DMS 273 (cell line): ENCODE measurements at regions not wholly inside any gene's neighbourhood (a gene's known extent, or its start where the extent isn't known, plus 50 kb on each side); places are given as distances from the start of the nearest gene placed in this dataset.

ENCODE experiments used
- DNase-seq: peaks from one replicate; lab custom pipeline; 2025; ENCODE audit not compliant: unreplicated experiment; lab: John Stamatoyannopoulos, UW

- no peak for DNase-seq
Measured at GRCh38 chr2:236743921-236744280, 174.3 kb downstream of the ACKR3 start.

- DNase-seq, result no peak
Measured at GRCh38 chr2:236744281-236744705, 174.7 kb downstream of the ACKR3 start.

- no peak for DNase-seq
Measured at GRCh38 chr2:236744716-236745115, 175.1 kb downstream of the ACKR3 start.

- peak; percentile 21 for DNase-seq
Measured at GRCh38 chr2:236745420-236746210, 176.0 kb downstream of the ACKR3 start.

- no peak for DNase-seq
Measured at GRCh38 chr2:236746833-236747232, 177.2 kb downstream of the ACKR3 start.

GRCh38 chr2:236747426-236747825, 177.8 kb downstream of the ACKR3 start:
- DNase-seq, result no peak

GRCh38 chr2:236747925-236748324, 178.3 kb downstream of the ACKR3 start:
- DNase-seq, result no peak

GRCh38 chr2:236748385-236748784, 178.8 kb downstream of the ACKR3 start:
- no peak for DNase-seq

GRCh38 chr2:236748801-236749200, 179.2 kb downstream of the ACKR3 start:
- DNase-seq, result peak; percentile 51

- no peak for DNase-seq
Measured at GRCh38 chr2:236749346-236749745, 179.7 kb downstream of the ACKR3 start.

GRCh38 chr2:236752096-236752495, 182.5 kb downstream of the ACKR3 start:
- DNase-seq, result no peak

GRCh38 chr2:236753606-236754270, 184.1 kb downstream of the ACKR3 start:
- peak; percentile 70 for DNase-seq

- peak; percentile 56 for DNase-seq
Measured at GRCh38 chr2:236754271-236754944, 184.8 kb downstream of the ACKR3 start.

- no peak for DNase-seq
Measured at GRCh38 chr2:236755278-236755840, 185.7 kb downstream of the ACKR3 start.

- DNase-seq, result no peak
Measured at GRCh38 chr2:236758406-236758805, 188.8 kb downstream of the ACKR3 start.

- DNase-seq, result no peak
Measured at GRCh38 chr2:236760246-236760645, 190.6 kb downstream of the ACKR3 start.

GRCh38 chr2:236761358-236761757, 191.7 kb downstream of the ACKR3 start:
- no peak for DNase-seq

- DNase-seq, result no peak
Measured at GRCh38 chr2:236762628-236763027, 193.0 kb downstream of the ACKR3 start.

- DNase-seq, result no peak
Measured at GRCh38 chr2:236763857-236764256, 194.2 kb downstream of the ACKR3 start.

- no peak for DNase-seq
Measured at GRCh38 chr2:236764716-236765115, 195.1 kb downstream of the ACKR3 start.

GRCh38 chr2:236765478-236765877, 195.9 kb downstream of the ACKR3 start:
- DNase-seq, result no peak

GRCh38 chr2:236766850-236767249, 197.2 kb downstream of the ACKR3 start:
- DNase-seq, result no peak
